ENCODE measurements at regions not wholly inside any gene's neighbourhood (a gene's known extent, or its start where the extent isn't known, plus 50 kb on each side); places are given as distances from the start of the nearest gene placed in this dataset.

DNA sequence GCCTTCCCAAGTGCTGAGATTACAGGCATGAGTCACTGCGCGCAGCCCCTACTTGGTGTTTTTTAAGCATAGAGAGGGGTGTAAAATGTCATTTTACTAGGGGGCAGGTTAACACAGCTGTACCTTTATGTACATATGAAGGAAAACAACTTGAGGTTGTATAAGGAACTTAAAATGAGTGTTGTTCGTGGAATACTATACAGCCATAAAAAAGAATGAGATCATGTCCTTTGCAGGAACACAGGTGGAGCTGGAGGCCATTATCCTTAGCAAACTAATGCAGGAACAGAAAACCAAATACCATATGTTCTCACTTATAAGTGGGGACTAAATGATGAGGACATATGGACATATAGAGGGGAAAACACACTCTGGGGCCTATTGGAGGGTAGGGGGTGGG, 256.2 kb upstream of the C2CD4B start:
- TF ChIP-seq, protein P1, sequence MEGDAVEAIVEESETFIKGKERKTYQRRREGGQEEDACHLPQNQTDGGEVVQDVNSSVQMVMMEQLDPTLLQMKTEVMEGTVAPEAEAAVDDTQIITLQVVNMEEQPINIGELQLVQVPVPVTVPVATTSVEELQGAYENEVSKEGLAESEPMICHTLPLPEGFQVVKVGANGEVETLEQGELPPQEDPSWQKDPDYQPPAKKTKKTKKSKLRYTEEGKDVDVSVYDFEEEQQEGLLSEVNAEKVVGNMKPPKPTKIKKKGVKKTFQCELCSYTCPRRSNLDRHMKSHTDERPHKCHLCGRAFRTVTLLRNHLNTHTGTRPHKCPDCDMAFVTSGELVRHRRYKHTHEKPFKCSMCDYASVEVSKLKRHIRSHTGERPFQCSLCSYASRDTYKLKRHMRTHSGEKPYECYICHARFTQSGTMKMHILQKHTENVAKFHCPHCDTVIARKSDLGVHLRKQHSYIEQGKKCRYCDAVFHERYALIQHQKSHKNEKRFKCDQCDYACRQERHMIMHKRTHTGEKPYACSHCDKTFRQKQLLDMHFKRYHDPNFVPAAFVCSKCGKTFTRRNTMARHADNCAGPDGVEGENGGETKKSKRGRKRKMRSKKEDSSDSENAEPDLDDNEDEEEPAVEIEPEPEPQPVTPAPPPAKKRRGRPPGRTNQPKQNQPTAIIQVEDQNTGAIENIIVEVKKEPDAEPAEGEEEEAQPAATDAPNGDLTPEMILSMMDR (IDR thresholded peaks at IDR 0.05), result no peak
- TF ChIP-seq POLR2A (IDR thresholded peaks at IDR 0.05), result no peak
